Nephron progenitor cell (in vitro differentiated cells): ENCODE measurements at regions not wholly inside any gene's neighbourhood (a gene's known extent, or its start where the extent isn't known, plus 50 kb on each side); places are given as distances from the start of the nearest gene placed in this dataset.

ENCODE experiments used
- DNase-seq: peaks from one replicate; pipeline ENCODE4 v3.0.0; 2021
- H3K27ac Mint-ChIP-seq: 2 replicates; pipeline ENCODE4 v1.8.0; 2021; ENCODE audit warnings: mild to moderate bottlenecking, moderate library complexity, mixed read lengths
- H3K27me3 Mint-ChIP-seq: 2 replicates; pipeline ENCODE4 v1.8.0; 2021; ENCODE audit warnings: mild to moderate bottlenecking, low read depth, mixed read lengths; ENCODE audit not compliant: poor library complexity
- H3K36me3 Mint-ChIP-seq: 2 replicates; pipeline ENCODE4 v1.8.0; 2021; ENCODE audit warnings: low read depth, mixed read lengths
- H3K4me1 Mint-ChIP-seq: 2 replicates; pipeline ENCODE4 v1.8.0; 2021; ENCODE audit warnings: mixed read lengths
- H3K4me3 Mint-ChIP-seq: 2 replicates; pipeline ENCODE4 v1.8.0; 2021; ENCODE audit warnings: mild to moderate bottlenecking, moderate library complexity, mixed read lengths
- H3K9me3 Mint-ChIP-seq: 2 replicates; pipeline ENCODE4 v1.8.0; 2021; ENCODE audit warnings: mild to moderate bottlenecking, moderate library complexity, mixed read lengths
- CTCF ChIP-seq: fragments of 200-600 bp; sonication (generic); IDR thresholded peaks from 2 replicates; pipeline ENCODE4 v1.5.0; 2021; ENCODE audit warnings: antibody characterized with exemption

- no peak for TF ChIP-seq CTCF
- DNase-seq: no peak
- Mint-ChIP-seq H3K4me1 (peaks cover 47% of the 10 kb centered on the region), H3K36me3 (no peaks in the 10 kb centered on the region), H3K27me3 (peaks cover 8% of the 10 kb centered on the region), H3K4me3 (no peak overlapping the region), H3K9me3 (no peaks in the 10 kb centered on the region), H3K27ac (no peak overlapping the region)
Observed at GRCh38 chr1:29667951-29668350, 431.6 kb downstream of the PTPRU start.

DNA sequence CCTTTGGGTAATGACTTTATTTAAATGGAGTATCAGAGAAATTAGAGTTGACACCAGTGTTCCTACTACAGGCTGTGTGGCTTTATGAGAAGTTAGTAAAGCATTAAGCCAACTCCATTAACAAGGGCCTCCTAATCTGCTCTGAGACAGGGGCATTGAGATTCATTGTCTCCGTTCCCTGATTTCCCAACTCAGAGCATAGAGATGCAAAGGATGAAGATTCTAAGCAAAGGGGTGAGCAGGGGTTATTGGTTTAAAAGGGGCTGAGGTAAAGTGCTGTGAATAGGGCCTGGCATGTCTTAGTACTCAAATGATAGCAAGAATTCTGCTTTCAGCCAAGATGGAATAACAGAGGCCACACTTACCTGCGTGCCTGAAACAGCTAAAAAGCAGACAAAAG is 428.4 kb downstream of the PTPRU start:
- Mint-ChIP-seq H3K36me3 (no peaks in the 10 kb centered on the region), H3K27me3 (peaks cover 8% of the 10 kb centered on the region), H3K27ac (no peak overlapping the region), H3K4me1 (peaks cover 25% of the 10 kb centered on the region), H3K4me3 (no peak overlapping the region), H3K9me3 (peaks cover 27% of the 10 kb centered on the region)
- TF ChIP-seq CTCF: no peak
- no peak for DNase-seq

DNA sequence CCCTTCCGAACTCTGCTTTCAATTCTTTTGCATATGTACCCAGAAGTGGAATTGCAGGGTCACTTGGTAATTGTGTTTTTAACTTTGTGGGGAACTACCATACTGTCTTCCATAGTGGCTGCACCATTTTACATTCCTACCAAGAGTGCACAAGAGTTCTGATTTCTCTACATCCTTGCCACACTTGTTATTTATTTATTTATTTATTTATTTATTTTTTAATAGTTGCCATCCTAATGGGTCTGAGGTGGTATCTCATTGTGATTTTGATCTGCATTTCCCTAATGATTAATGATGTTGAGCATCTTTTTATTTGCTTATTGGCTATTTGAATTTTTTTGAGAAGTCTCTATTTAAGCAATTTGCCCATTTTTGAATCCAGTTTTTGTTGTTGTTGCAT is 422.4 kb downstream of the PTPRU start:
- no peak overlapping the region for H3K27ac Mint-ChIP-seq
- H3K27me3 Mint-ChIP-seq: no peaks in the 10 kb centered on the region
- no peak for DNase-seq
- no peak for TF ChIP-seq CTCF
- peaks cover 6% of the 10 kb centered on the region for H3K4me1 Mint-ChIP-seq
- H3K9me3 Mint-ChIP-seq: peaks cover 42% of the 10 kb centered on the region
- H3K36me3 Mint-ChIP-seq: no peaks in the 10 kb centered on the region
- no peak overlapping the region for H3K4me3 Mint-ChIP-seq

DNA sequence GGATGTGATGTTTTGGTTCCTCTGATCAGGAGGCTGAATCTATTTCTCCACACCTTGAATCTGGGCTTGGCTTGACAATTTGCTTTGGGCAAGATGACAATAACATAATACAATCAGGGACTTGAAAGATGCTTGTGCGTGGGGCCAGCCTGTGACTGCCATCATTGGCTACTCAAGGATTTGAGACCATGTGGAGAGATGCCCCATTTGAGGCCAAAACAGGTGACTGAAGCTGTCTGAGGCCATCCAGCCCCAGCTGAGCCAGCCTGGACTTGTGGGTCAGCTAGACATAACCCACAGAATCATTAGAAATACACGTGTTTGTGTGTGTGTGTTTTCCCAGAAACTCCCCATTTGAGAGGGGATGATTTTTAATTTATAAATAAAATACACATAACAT is 421.5 kb downstream of the PTPRU start:
- Mint-ChIP-seq H3K36me3 (no peaks in the 10 kb centered on the region), H3K9me3 (peaks cover 42% of the 10 kb centered on the region), H3K27me3 (no peaks in the 10 kb centered on the region), H3K4me1 (peaks cover 6% of the 10 kb centered on the region), H3K4me3 (no peak overlapping the region), H3K27ac (no peak overlapping the region)
- no peak for DNase-seq
- no peak for TF ChIP-seq CTCF

DNA sequence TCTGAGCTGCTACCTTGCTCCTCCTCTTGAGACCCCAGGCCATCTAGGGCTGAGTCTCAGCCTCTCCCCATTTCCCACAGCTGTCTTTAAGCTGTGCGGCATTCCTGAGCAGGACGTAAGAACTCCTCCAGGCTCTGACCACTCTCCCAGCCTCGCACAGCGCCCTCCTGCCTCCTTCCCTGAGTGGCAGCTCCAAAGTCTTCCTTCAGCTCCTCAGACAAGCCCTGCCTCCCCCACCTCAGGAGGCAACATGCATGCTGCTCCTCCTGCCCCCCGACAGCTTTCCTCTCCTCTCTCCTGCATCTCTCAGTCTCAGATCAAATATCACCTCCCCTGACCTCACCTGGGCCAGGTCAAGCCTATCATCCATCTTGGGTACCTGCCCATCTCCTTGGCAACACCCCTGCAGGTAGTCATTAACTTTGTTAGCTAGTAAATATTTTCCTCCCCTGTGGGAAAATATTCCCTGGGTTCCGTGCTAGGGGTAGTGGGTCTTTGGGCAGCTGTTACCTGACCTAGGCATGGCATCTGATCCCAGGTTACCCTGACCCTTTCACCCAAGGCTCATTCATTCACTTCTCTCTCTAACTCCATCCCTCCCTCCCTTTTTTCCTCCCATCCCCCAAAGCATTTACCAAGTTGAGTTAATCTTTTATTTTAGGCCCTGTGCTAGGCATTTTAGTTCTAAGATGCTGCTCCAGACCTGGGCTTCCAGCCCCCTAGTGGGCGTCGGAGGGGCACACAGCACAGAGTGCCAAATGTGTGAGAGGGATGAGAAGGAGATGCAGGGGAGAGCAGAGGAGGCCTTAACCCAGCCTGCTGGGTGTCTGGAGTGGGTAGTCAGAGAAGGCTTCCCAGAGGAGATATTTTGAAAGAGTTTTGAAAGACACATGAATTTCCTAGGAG is 419.9 kb downstream of the PTPRU start:
- H3K4me3 Mint-ChIP-seq: no peak overlapping the region
- TF ChIP-seq CTCF: peak; percentile 56
- no peaks in the 10 kb centered on the region for H3K36me3 Mint-ChIP-seq
- peaks cover 30% of the 10 kb centered on the region for H3K9me3 Mint-ChIP-seq
- DNase-seq: peak; percentile 40
- no peak overlapping the region for H3K27ac Mint-ChIP-seq
- peaks cover 6% of the 10 kb centered on the region for H3K4me1 Mint-ChIP-seq
- peaks cover 5% of the 10 kb centered on the region for H3K27me3 Mint-ChIP-seq

- Mint-ChIP-seq H3K27ac (no peak overlapping the region), H3K4me1 (peaks cover 6% of the 10 kb centered on the region), H3K36me3 (no peaks in the 10 kb centered on the region), H3K9me3 (peaks cover 20% of the 10 kb centered on the region), H3K4me3 (no peak overlapping the region), H3K27me3 (peaks cover 8% of the 10 kb centered on the region)
- TF ChIP-seq CTCF: no peak
- no peak for DNase-seq
Observed at GRCh38 chr1:29655145-29655544, 418.8 kb downstream of the PTPRU start.
